ENCODE measurements at regions not wholly inside any gene's neighbourhood (a gene's known extent, or its start where the extent isn't known, plus 50 kb on each side); places are given as distances from the start of the nearest gene placed in this dataset.
"Not testable (repeated sequence)": the region's sequence is repeated elsewhere in the genome, so short reads cannot be mapped to it uniquely, and the experiment has no call there.

- TF ChIP-seq POLR2A, CTCF (IDR thresholded peaks at IDR 0.05): not testable (repeated sequence)
These were observed 5464.3 kb upstream of the TPTE start for GRCh38 chr21:5057077-5057476.

Data from lower leg skin (tissue), 3 donors.